T-cell (primary cell): ENCODE measurements at regions not wholly inside any gene's neighbourhood (a gene's known extent, or its start where the extent isn't known, plus 50 kb on each side); places are given as distances from the start of the nearest gene placed in this dataset.

Source experiments
- ATAC-seq, 4 experiments: fragments of 200-7000 bp in 3 of 4; fragments of 150-1000 bp in 1 of 4; cut with Tn5 transposase; replicated peaks in 1 of 4; 1 replicate in 3 of 4; 2 replicates in 1 of 4; pipeline ENCODE4 v1.10.0; 2021; ENCODE audit warnings: moderate library complexity in 3 of 4, mild to moderate bottlenecking in 2 of 4, moderate number of reproducible peaks in 1 of 4
- CTCF ChIA-PET, 2 donors: fragments of 300-600 bp; sonication (Branson Sonifier 250); formaldehyde crosslinking; loops; one replicate each; lab custom pipeline; 2022; ENCODE audit warnings: antibody characterized with exemption in 2 of 2; lab: Charles Lee
- POLR2A ChIA-PET, 2 donors: fragments of 300-600 bp; sonication (Branson Sonifier 250); formaldehyde crosslinking; loops; one replicate each; lab custom pipeline; 2022; ENCODE audit warnings: antibody characterized with exemption in 2 of 2; lab: Charles Lee
- DNase-seq, 35 experiments: peaks; one replicate each; pipeline versions ENCODE4 v3.0.0 to v3.0.0-alpha.2; 2013 to 2023
- H3K27ac ChIP-seq: one replicate; pipeline ENCODE4 v1.5.1; 2013; ENCODE audit warnings: low read length
- H3K27me3 ChIP-seq, 2 experiments: replicated peaks in 1 of 2; 1 replicate in 1 of 2; 2 replicates in 1 of 2; pipeline versions ENCODE4 v1.6.1 to v1.7.0; 2013; ENCODE audit warnings: low read length in 1 of 2, mixed read lengths in 1 of 2; ENCODE audit not compliant: control insufficient read depth in 2 of 2, insufficient read depth in 2 of 2; ENCODE audit errors: extremely low read depth in 1 of 2
- H3K36me3 ChIP-seq, 2 donors: 1 replicate in 1 of 2; 2 replicates in 1 of 2; pipeline versions ENCODE4 v1.6.1 to v1.7.0; 2013; ENCODE audit warnings: low read length in 1 of 2; ENCODE audit not compliant: control insufficient read depth in 2 of 2, insufficient read depth in 1 of 2; ENCODE audit errors: extremely low read depth in 1 of 2
- H3K4me1 ChIP-seq, 2 experiments: 1 replicate in 1 of 2; 2 replicates in 1 of 2; pipeline versions ENCODE4 v1.6.1 to v1.7.0; 2013; ENCODE audit warnings: low read length in 2 of 2, mixed read lengths in 1 of 2; ENCODE audit not compliant: insufficient read depth in 2 of 2, control insufficient read depth in 1 of 2; ENCODE audit errors: extremely low read depth in 1 of 2
- H3K4me3 ChIP-seq, 2 donors: 1 replicate in 1 of 2; 2 replicates in 1 of 2; pipeline versions ENCODE4 v1.5.1 to v1.7.0; 2013; ENCODE audit warnings: mild to moderate bottlenecking in 2 of 2, low read length in 1 of 2, moderate library complexity in 1 of 2; ENCODE audit not compliant: control insufficient read depth in 1 of 2; ENCODE audit errors: extremely low read depth in 1 of 2
- H3K9me3 ChIP-seq: 2 replicates; pipeline ENCODE4 v1.7.0; 2013
- H3K27ac Mint-ChIP-seq, 2 donors: one replicate each; pipeline ENCODE4 v1.8.0; 2020 to 2021; ENCODE audit warnings: mild to moderate bottlenecking in 2 of 2, mixed read lengths in 2 of 2
- H3K27me3 Mint-ChIP-seq, 2 donors: one replicate each; pipeline ENCODE4 v1.8.0; 2021 to 2022; ENCODE audit warnings: mixed read lengths in 2 of 2
- H3K36me3 Mint-ChIP-seq: one replicate; pipeline ENCODE4 v1.8.0; 2021; ENCODE audit warnings: mixed read lengths
- H3K4me1 Mint-ChIP-seq, 3 donors: one replicate each; pipeline ENCODE4 v1.8.0; 2020 to 2022; ENCODE audit warnings: mixed read lengths in 3 of 3, mild to moderate bottlenecking in 1 of 3
- H3K4me3 Mint-ChIP-seq, 3 donors: one replicate each; pipeline ENCODE4 v1.8.0; 2020 to 2022; ENCODE audit warnings: mild to moderate bottlenecking in 3 of 3, mixed read lengths in 3 of 3, moderate library complexity in 3 of 3
- H3K9me3 Mint-ChIP-seq, 3 donors: one replicate each; pipeline ENCODE4 v1.8.0; 2020 to 2022; ENCODE audit warnings: mixed read lengths in 3 of 3
- WGBS: methylation state at CpG from one replicate; pipeline ENCODE4 v1.1.5; 2013; ENCODE audit warnings: missing lambda C conversion rate; ENCODE audit not compliant: insufficient coverage; 5-methylcytosine and 5-hydroxymethylcytosine counted together

- WGBS: 83% methylated on average over 1 of the region's 2 CpGs
- H3K4me3 Mint-ChIP-seq: no peak overlapping the region
- H3K27me3 Mint-ChIP-seq: no peaks in the 10 kb centered on the region
- ATAC-seq: no peak
- Histone ChIP-seq H3K9me3 (no peaks in the 10 kb centered on the region), H3K27me3 (no peaks in the 10 kb centered on the region), H3K4me1 (peaks cover 2 to 4% of the 10 kb centered on the region in 2 experiments), H3K4me3 (no peak overlapping the region), H3K36me3 (no peaks in the 10 kb centered on the region), H3K27ac (no peak overlapping the region)
- peaks cover 0 to 10% (median 0%) of the 10 kb centered on the region in 3 donors for H3K9me3 Mint-ChIP-seq
- ChIA-PET POLR2A (no interaction called here), CTCF (no interaction called here)
- DNase-seq: no peak
- peak overlapping the region; percentile 1 to 90 for H3K27ac Mint-ChIP-seq
- no peaks in the 10 kb centered on the region for H3K36me3 Mint-ChIP-seq
- peaks cover 25 to 27% (median 25%) of the 10 kb centered on the region in 3 donors for H3K4me1 Mint-ChIP-seq
These were observed 449.9 kb upstream of the NR2F2 start for GRCh38 chr15:95880630-95881029.

DNA sequence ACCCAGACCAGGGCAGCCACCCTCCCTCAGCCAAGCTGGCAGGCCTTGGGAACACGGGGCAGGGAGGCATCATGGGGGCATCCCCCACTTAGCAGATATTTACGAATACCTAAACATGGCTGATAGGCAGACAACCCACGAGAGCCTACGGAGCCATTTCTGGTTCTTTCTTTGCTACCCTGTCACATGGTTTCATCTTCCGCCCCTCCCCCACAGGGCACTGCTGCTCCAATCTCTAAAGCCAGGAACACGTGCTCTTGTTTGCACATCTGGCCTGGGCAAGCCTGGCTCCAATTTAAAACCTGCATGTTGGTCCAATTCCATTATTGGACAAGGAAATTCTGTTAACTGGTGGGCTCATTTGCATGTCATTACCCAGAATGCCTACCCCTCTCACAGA, 447.4 kb upstream of the NR2F2 start:
- ChIA-PET CTCF (no interaction called here), POLR2A (no interaction called here)
- H3K36me3 ChIP-seq: no peaks in the 10 kb centered on the region
- no peak overlapping the region for H3K27ac Mint-ChIP-seq
- H3K9me3 ChIP-seq: no peaks in the 10 kb centered on the region
- 81% methylated on average over 5 of the region's 6 CpGs for WGBS
- H3K4me3 ChIP-seq: no peak overlapping the region
- H3K4me1 Mint-ChIP-seq: peaks cover 17 to 26% (median 17%) of the 10 kb centered on the region in 3 donors
- H3K36me3 Mint-ChIP-seq: no peaks in the 10 kb centered on the region
- H3K27ac ChIP-seq: no peak overlapping the region
- H3K27me3 Mint-ChIP-seq: no peaks in the 10 kb centered on the region
- H3K9me3 Mint-ChIP-seq: peaks cover 0 to 10% (median 0%) of the 10 kb centered on the region in 3 donors
- ATAC-seq (no peak), DNase-seq (no peak)
- H3K4me3 Mint-ChIP-seq: no peak overlapping the region
- H3K4me1 ChIP-seq: peaks cover 2 to 4% of the 10 kb centered on the region in 2 experiments
- no peaks in the 10 kb centered on the region for H3K27me3 ChIP-seq

- CTCF ChIA-PET: no interaction called here
These were observed 446.2 kb upstream of the NR2F2 start for GRCh38 chr15:95884276-95884675.

GRCh38 chr15:95887666-95888390, 442.7 kb upstream of the NR2F2 start:
- Histone ChIP-seq H3K27ac (no peak overlapping the region), H3K9me3 (no peaks in the 10 kb centered on the region), H3K36me3 (no peaks in the 10 kb centered on the region), H3K4me1 (no peaks in the 10 kb centered on the region), H3K4me3 (no peak overlapping the region), H3K27me3 (no peaks in the 10 kb centered on the region)
- H3K4me1 Mint-ChIP-seq: no peaks in the 10 kb centered on the region
- CTCF ChIA-PET: no interaction called here
- H3K27me3 Mint-ChIP-seq: no peaks in the 10 kb centered on the region
- DNase-seq (no peak), ATAC-seq (no peak)
- no peak overlapping the region for H3K4me3 Mint-ChIP-seq
- H3K9me3 Mint-ChIP-seq: peaks cover 0 to 1% (median 0%) of the 10 kb centered on the region in 3 donors
- no peak overlapping the region for H3K27ac Mint-ChIP-seq
- POLR2A ChIA-PET: no interaction called here
- WGBS: 80% methylated on average over 6 of the region's 7 CpGs
- H3K36me3 Mint-ChIP-seq: no peaks in the 10 kb centered on the region

More at GRCh38 chr15:95884276-95884675, 446.2 kb upstream of the NR2F2 start:
- Histone ChIP-seq H3K27me3 (no peaks in the 10 kb centered on the region), H3K36me3 (no peaks in the 10 kb centered on the region), H3K4me3 (no peak overlapping the region), H3K9me3 (no peaks in the 10 kb centered on the region), H3K4me1 (peaks cover 2 to 4% of the 10 kb centered on the region in 2 experiments), H3K27ac (no peak overlapping the region)
- WGBS: 100% methylated on average over 2 of the region's 5 CpGs
- POLR2A ChIA-PET: no interaction called here
- Mint-ChIP-seq H3K4me3 (no peak overlapping the region), H3K4me1 (peaks cover 10 to 16% (median 11%) of the 10 kb centered on the region in 3 donors), H3K9me3 (peaks cover 0 to 10% (median 0%) of the 10 kb centered on the region in 3 donors), H3K27me3 (no peaks in the 10 kb centered on the region), H3K36me3 (no peaks in the 10 kb centered on the region), H3K27ac (no peak overlapping the region)
- no peak for DNase-seq
- no peak for ATAC-seq

- Mint-ChIP-seq H3K27ac (no peak overlapping the region), H3K4me1 (no peaks in the 10 kb centered on the region), H3K4me3 (no peak overlapping the region), H3K36me3 (no peaks in the 10 kb centered on the region), H3K9me3 (peaks cover 0 to 2% (median 0%) of the 10 kb centered on the region in 3 donors), H3K27me3 (no peaks in the 10 kb centered on the region)
- Histone ChIP-seq H3K36me3 (no peaks in the 10 kb centered on the region), H3K4me3 (no peak overlapping the region), H3K9me3 (no peaks in the 10 kb centered on the region), H3K27me3 (no peaks in the 10 kb centered on the region), H3K4me1 (no peaks in the 10 kb centered on the region), H3K27ac (no peak overlapping the region)
- DNase-seq: no peak
- ChIA-PET POLR2A (no interaction called here), CTCF (no interaction called here)
- no peak for ATAC-seq
- WGBS: 83% methylated on average over 1 of the region's 1 CpG
These were observed 441.7 kb upstream of the NR2F2 start for GRCh38 chr15:95888762-95889161.

DNA sequence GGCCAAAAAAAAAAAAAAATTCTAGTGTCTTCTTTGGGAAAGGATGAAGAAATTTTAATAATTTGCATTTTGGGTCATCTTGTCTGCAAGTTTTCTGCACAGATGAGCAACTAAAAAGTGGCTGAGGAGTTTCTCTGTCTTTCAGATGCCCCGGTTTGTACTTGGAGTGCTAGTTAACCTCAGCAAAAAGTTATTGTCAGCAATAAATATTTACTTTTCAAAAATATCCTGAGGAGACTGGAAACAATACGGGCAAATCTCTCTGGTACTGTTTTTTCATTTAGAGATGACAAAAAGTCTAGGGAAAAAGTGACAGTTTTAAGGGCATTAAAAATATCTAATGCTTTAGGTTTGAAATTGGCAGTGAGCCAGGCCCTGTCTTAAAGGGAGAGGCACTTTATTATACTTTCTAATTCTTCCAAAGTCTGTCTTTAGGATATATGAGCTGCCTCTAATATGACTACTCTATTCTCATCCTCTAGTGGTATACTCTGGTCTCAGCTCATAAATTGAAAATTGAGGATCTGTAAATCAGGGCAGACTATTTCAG, 436.0 kb upstream of the NR2F2 start:
- POLR2A ChIA-PET: interaction anchor here in 1 of 2 donors (0.7 kb wide), 1 partner anchor 36 kb away, joined by 3 read pairs; no protein-coding TSS in a partner anchor
- CTCF ChIA-PET: no interaction called here
- 80% methylated on average over 1 of the region's 2 CpGs for WGBS

More for the DNA sequence above, 436.0 kb upstream of the NR2F2 start:
- Histone ChIP-seq H3K4me1 (no peaks in the 10 kb centered on the region), H3K9me3 (no peaks in the 10 kb centered on the region), H3K4me3 (no peak overlapping the region), H3K27ac (no peak overlapping the region), H3K27me3 (no peaks in the 10 kb centered on the region), H3K36me3 (no peaks in the 10 kb centered on the region)
- Mint-ChIP-seq H3K4me1 (no peaks in the 10 kb centered on the region), H3K27me3 (no peaks in the 10 kb centered on the region), H3K27ac (no peak overlapping the region), H3K36me3 (no peaks in the 10 kb centered on the region), H3K4me3 (no peak overlapping the region), H3K9me3 (peaks cover 0 to 2% (median 0%) of the 10 kb centered on the region in 3 donors)
- ATAC-seq (no peak), DNase-seq (no peak)
